CD4-positive, CD25-positive, alpha-beta regulatory T cell (primary cell): ENCODE measurements at regions not wholly inside any gene's neighbourhood (a gene's known extent, or its start where the extent isn't known, plus 50 kb on each side); places are given as distances from the start of the nearest gene placed in this dataset.

Experiments used
- ATAC-seq, 2 donors: fragments of 150-1000 bp; cut with Tn5 transposase; one replicate each; pipeline ENCODE4 v1.10.0; 2021; ENCODE audit warnings: low read depth in 2 of 2, moderate number of reproducible peaks in 2 of 2, moderate library complexity in 1 of 2
- DNase-seq, 3 donors: peaks; one replicate each; pipeline versions ENCODE4 v3.0.0 to v3.0.0-alpha.2; 2012 to 2022; ENCODE audit warnings: mixed read lengths in 1 of 3
- H3K27ac ChIP-seq: one replicate; pipeline ENCODE4 v1.7.0; 2013; ENCODE audit warnings: mild to moderate bottlenecking, low read length; ENCODE audit not compliant: insufficient read depth, poor library complexity, severe bottlenecking
- H3K27me3 ChIP-seq: one replicate; pipeline ENCODE4 v1.7.0; 2013; ENCODE audit warnings: low read length; ENCODE audit not compliant: control insufficient read depth, insufficient read depth
- H3K36me3 ChIP-seq: one replicate; pipeline ENCODE4 v1.7.0; 2013; ENCODE audit warnings: mild to moderate bottlenecking, low read length, moderate library complexity; ENCODE audit not compliant: control insufficient read depth, insufficient read depth
- H3K4me1 ChIP-seq: 2 replicates; pipeline ENCODE4 v1.7.0; 2013; ENCODE audit warnings: mild to moderate bottlenecking, low read length; ENCODE audit not compliant: insufficient read depth, control insufficient read depth, poor library complexity, severe bottlenecking
- H3K4me3 ChIP-seq: one replicate; pipeline ENCODE4 v1.7.0; 2013; ENCODE audit warnings: low read depth, mild to moderate bottlenecking, low read length, moderate library complexity
- H3K9me3 ChIP-seq, 2 experiments: 1 replicate in 1 of 2; 2 replicates in 1 of 2; pipeline ENCODE4 v1.7.0; 2013; ENCODE audit warnings: low read length in 2 of 2, mild to moderate bottlenecking in 1 of 2, moderate library complexity in 1 of 2; ENCODE audit not compliant: control insufficient read depth in 2 of 2
- H3K27ac Mint-ChIP-seq, 3 donors: one replicate each; pipeline ENCODE4 v1.8.0; 2020 to 2022; ENCODE audit warnings: mild to moderate bottlenecking in 3 of 3, mixed read lengths in 3 of 3, moderate library complexity in 2 of 3
- H3K27me3 Mint-ChIP-seq: one replicate; pipeline ENCODE4 v1.8.0; 2022; ENCODE audit warnings: mild to moderate bottlenecking, mixed read lengths
- H3K36me3 Mint-ChIP-seq: one replicate; pipeline ENCODE4 v1.8.0; 2020; ENCODE audit warnings: mixed read lengths
- H3K4me1 Mint-ChIP-seq, 4 donors: one replicate each; pipeline ENCODE4 v1.8.0; 2020 to 2022; ENCODE audit warnings: mixed read lengths in 4 of 4, mild to moderate bottlenecking in 1 of 4
- H3K4me3 Mint-ChIP-seq, 4 donors: one replicate each; pipeline ENCODE4 v1.8.0; 2020 to 2022; ENCODE audit warnings: mild to moderate bottlenecking in 4 of 4, mixed read lengths in 4 of 4, moderate library complexity in 3 of 4
- H3K9me3 Mint-ChIP-seq, 7 donors: one replicate each; pipeline ENCODE4 v1.8.0; 2020 to 2022; ENCODE audit warnings: mixed read lengths in 7 of 7, mild to moderate bottlenecking in 3 of 7, moderate library complexity in 2 of 7

DNA sequence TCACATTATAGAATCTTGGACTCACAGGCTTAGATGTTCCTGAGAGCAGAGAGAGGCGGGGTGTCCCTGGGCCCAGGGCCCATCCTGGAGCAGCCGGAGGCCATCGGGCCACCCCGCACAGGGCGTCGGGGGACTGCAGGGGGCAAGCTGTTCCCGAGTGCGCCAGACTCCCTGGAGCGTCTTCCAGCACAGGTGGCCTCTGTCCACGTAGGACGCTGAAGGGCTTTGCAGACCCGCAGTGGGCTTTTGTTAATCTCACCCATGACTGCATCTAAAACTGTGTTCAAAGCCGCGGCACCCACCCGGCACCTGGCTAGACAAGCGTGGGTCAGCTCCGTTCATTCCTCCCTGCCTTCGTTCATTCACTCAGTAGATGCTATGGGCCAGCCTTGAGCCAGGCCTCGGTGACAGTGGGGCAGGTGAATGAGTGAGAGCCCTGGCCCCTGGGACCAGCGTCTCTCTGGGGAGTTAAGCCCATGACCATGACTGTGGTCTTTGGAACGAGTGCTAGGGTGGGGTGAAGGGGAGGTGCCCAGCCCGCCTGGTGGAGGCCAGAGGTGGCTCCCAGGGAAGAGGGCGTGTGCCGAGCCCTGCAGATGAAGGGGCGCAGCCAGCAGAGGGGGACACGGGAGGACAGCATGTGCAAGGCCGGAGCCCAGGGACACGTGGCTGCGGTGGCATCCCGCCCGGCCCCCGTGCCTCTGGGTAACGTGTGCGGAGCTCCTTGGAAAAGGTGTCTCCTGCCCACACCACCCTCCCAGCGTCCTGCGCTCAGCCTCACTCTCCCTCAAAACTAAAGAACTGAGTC lies 98.3 kb downstream of the HMX1 start:
- Mint-ChIP-seq H3K27ac (no peak overlapping the region), H3K9me3 (no peaks in the 10 kb centered on the region), H3K4me1 (no peaks in the 10 kb centered on the region), H3K27me3 (peaks cover 5% of the 10 kb centered on the region), H3K36me3 (no peaks in the 10 kb centered on the region), H3K4me3 (no peak overlapping the region)
- no peaks in the 10 kb centered on the region for H3K9me3 ChIP-seq
- H3K4me1 ChIP-seq, result no peaks in the 10 kb centered on the region
- H3K27ac ChIP-seq, result no peak overlapping the region
- ATAC-seq, result no peak
- H3K4me3 ChIP-seq, result no peak overlapping the region
- no peak for DNase-seq
- no peaks in the 10 kb centered on the region for H3K27me3 ChIP-seq
- no peaks in the 10 kb centered on the region for H3K36me3 ChIP-seq

DNA sequence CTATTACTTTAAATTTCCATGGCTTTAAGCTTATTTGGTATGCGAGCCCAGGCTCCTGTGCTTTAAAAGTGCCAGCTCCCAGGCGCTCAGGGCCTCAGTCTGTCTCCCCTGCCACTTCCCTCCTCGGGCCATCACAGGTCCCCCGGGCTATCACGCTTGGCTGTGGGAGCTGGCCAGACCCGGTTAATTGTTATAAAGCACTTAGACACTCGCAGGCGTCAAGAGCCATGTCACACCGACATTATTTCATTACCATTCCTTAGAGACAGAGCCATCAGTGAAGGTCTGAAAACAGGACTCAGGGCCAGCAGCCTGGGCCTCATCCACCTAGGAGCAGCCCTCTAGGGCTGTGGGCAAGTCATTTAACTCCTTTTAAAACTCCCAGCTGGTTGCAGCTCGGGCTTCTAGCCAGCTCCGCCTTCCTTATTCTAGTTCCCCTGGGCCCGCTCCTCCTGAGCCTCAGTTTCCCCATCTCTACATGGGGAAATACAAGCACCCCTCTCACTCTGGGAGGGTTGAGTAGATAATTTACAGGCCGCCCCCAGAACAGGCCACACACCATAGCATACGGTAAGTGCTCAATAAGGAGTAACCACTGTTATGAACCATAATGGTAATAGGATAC lies 99.0 kb downstream of the HMX1 start:
- H3K27ac ChIP-seq, result no peak overlapping the region
- H3K27ac Mint-ChIP-seq, result no peak overlapping the region
- no peaks in the 10 kb centered on the region for H3K9me3 Mint-ChIP-seq
- ATAC-seq (no peak), DNase-seq (no peak)
- H3K4me1 ChIP-seq, result no peaks in the 10 kb centered on the region
- no peak overlapping the region for H3K4me3 ChIP-seq
- no peaks in the 10 kb centered on the region for H3K36me3 Mint-ChIP-seq
- H3K4me1 Mint-ChIP-seq, result no peaks in the 10 kb centered on the region
- H3K4me3 Mint-ChIP-seq, result no peak overlapping the region
- H3K36me3 ChIP-seq, result no peaks in the 10 kb centered on the region
- H3K9me3 ChIP-seq, result no peaks in the 10 kb centered on the region
- no peaks in the 10 kb centered on the region for H3K27me3 ChIP-seq
- H3K27me3 Mint-ChIP-seq, result peaks cover 5% of the 10 kb centered on the region

DNA sequence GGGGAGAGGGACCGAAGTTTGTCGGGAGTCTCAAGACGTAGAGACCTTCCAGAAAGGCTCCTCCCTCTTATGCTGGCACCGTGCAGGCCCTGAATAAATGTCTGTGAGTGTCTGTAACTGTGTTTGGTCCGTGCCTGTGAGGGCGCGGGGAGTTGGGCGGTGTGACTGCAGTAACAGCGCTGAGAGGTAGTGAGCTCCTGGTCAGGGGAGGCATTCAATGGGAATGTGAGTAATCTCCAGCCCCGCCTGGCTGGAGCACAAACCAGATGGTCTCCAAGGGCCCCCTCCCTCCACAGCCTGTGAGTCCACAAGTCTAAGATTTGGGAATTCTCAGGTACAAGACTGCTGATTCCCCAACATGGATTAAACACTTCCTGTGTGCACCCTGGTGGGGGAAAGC lies 100.0 kb downstream of the HMX1 start:
- H3K27ac ChIP-seq, result no peak overlapping the region
- no peaks in the 10 kb centered on the region for H3K4me1 Mint-ChIP-seq
- H3K4me3 Mint-ChIP-seq, result no peak overlapping the region
- no peaks in the 10 kb centered on the region for H3K27me3 ChIP-seq
- no peaks in the 10 kb centered on the region for H3K4me1 ChIP-seq
- H3K9me3 Mint-ChIP-seq, result no peaks in the 10 kb centered on the region
- no peaks in the 10 kb centered on the region for H3K36me3 ChIP-seq
- no peak for ATAC-seq
- DNase-seq, result no peak
- H3K36me3 Mint-ChIP-seq, result no peaks in the 10 kb centered on the region
- no peak overlapping the region for H3K4me3 ChIP-seq
- no peaks in the 10 kb centered on the region for H3K9me3 ChIP-seq
- H3K27me3 Mint-ChIP-seq, result peaks cover 5% of the 10 kb centered on the region
- no peak overlapping the region for H3K27ac Mint-ChIP-seq

DNA sequence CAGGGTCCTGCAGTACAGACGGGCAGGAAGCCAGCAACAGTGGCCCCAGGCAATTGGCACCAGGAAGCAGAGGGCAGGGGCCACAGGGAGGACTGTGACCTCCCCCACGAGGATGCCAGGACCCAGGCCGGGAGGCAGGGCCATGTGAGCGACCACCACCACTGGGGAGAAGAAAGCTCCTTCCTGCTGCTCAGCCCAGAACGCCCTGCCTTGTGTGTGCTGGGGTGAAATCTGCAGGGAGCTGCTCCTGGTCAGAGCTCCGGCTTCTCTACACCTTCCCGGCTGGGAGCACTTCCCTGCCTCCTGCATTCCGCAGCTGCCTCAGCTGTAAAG lies 100.4 kb downstream of the HMX1 start:
- Mint-ChIP-seq H3K27ac (no peak overlapping the region), H3K9me3 (no peaks in the 10 kb centered on the region), H3K4me3 (no peak overlapping the region), H3K4me1 (no peaks in the 10 kb centered on the region), H3K36me3 (no peaks in the 10 kb centered on the region), H3K27me3 (peaks cover 5% of the 10 kb centered on the region)
- H3K36me3 ChIP-seq, result no peaks in the 10 kb centered on the region
- no peak overlapping the region for H3K4me3 ChIP-seq
- peak in 1 of 2 donors; percentile 14 for ATAC-seq
- H3K27me3 ChIP-seq, result no peaks in the 10 kb centered on the region
- H3K27ac ChIP-seq, result no peak overlapping the region
- H3K4me1 ChIP-seq, result no peaks in the 10 kb centered on the region
- DNase-seq, result no peak
- no peaks in the 10 kb centered on the region for H3K9me3 ChIP-seq

DNA sequence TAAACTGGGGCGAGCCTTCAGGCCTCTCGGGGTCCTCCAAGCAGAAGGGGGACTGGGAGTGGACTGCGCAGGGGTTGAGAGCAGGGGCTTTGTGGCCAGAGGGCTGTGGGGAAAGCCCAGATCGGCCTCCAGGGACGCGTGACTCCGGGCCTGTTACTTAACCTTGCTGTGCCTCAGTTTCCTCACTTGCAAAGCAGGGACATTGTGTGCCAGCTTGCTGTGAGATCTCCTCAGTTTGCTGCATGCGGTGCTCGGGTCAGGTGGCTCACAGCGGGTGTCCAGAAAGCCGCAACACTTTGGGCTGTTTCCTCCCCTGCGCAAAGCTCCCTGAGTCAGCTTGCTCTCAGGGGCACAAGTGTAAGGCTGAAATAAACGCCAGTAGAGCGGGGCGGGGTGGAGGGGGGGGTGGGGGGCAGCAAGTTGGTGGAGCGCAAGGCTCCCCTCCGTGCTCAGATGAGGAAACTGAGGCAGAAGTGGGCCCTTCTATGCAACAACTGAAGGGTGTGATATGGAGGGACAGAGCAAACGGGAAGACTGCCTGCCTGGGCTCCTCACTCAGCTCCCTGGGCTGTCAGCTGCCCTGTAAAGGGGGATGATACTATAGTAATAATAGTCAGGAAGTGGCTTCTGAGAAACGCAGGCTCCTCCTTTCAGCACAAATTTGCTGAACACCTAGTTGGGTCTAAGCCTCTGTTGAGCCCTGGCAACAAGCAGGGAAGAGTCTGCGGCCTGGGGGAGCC lies 101.0 kb downstream of the HMX1 start:
- no peak overlapping the region for H3K4me3 ChIP-seq
- Mint-ChIP-seq H3K27me3 (peaks cover 5% of the 10 kb centered on the region), H3K9me3 (no peaks in the 10 kb centered on the region), H3K36me3 (no peaks in the 10 kb centered on the region), H3K27ac (no peak overlapping the region), H3K4me1 (no peaks in the 10 kb centered on the region), H3K4me3 (no peak overlapping the region)
- ATAC-seq (no peak), DNase-seq (no peak)
- no peaks in the 10 kb centered on the region for H3K27me3 ChIP-seq
- no peaks in the 10 kb centered on the region for H3K36me3 ChIP-seq
- H3K4me1 ChIP-seq, result no peaks in the 10 kb centered on the region
- H3K27ac ChIP-seq, result no peak overlapping the region
- no peaks in the 10 kb centered on the region for H3K9me3 ChIP-seq

DNA sequence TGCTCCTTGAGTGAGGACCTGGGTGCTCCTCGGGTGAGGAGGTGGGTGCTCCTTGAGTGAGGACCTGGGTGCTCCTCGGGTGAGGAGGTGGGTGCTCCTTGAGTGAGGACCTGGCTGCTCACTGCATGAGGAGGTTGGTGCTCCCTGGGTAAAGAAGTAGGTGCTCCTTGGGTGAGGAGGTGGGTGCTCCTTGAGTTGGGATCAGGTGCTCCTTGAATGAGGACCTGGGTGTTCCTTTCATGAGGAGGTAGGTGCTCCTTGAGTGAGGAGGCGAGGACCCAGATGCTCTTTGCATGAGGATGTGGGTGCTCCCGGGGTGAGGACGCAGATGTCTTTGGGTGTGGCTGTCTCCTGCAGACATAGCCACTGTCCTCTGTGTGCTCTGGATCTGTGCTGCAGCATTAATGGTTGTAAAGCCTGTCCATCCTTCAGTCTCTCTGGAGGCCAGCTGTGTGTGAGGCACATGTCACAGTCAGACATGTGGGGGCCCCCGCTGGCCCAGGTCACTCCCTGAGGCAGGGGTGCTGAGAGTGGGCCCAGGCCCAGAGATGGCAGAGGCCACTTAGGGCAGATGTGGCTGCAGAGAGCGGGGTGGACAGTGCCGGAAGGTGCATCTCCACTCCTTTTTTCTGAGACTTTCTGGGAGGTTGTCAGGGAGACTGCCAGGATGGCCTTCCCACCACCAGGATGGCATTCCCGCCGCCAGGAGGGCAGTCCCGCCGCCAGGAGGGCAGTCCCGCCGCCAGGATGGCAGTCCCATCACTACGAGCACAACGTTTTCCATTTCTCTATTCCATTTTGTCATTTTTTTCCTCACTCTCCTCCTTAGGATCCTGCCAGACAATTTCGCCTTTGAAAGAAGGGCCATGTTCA lies 101.8 kb downstream of the HMX1 start:
- no peaks in the 10 kb centered on the region for H3K4me1 Mint-ChIP-seq
- DNase-seq (no peak), ATAC-seq (no peak)
- Histone ChIP-seq H3K36me3 (no peaks in the 10 kb centered on the region), H3K4me1 (no peaks in the 10 kb centered on the region), H3K27me3 (no peaks in the 10 kb centered on the region), H3K9me3 (no peaks in the 10 kb centered on the region), H3K4me3 (no peak overlapping the region), H3K27ac (no peak overlapping the region)
- no peak overlapping the region for H3K4me3 Mint-ChIP-seq
- no peaks in the 10 kb centered on the region for H3K36me3 Mint-ChIP-seq
- H3K27ac Mint-ChIP-seq, result no peak overlapping the region
- no peaks in the 10 kb centered on the region for H3K9me3 Mint-ChIP-seq
- peaks cover 5% of the 10 kb centered on the region for H3K27me3 Mint-ChIP-seq

DNA sequence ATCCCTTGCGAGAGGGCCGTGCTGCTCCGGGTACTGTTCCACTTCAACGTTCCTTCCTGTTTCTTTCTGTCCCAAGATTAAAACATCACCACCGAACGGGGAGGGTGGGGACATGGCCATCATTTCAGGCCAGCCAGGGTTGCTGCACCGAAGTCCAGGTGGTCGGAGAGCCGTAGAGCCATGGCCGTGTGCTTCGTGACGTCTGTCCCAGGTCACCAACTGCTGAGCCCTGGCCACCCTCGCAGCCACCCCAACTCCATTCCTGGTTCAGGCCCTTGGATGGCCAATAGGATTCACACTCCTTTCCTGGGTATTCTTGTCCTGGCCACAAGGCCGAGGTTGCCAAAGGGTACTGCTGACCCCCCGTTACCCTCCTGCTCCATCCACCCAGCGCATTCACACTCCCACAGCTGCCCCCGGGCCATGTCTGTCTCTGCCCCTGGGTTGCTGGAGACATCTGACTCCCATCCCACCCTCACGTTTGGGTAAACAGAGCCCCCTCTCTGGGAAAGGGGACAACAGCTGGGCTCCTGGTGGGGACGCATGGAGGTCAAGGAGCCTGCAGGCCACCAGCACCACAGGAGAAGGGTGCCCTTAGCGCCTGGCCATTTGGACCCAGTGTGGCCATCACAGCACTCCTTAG lies 103.2 kb downstream of the HMX1 start:
- Histone ChIP-seq H3K27ac (no peak overlapping the region), H3K27me3 (no peaks in the 10 kb centered on the region), H3K9me3 (no peaks in the 10 kb centered on the region), H3K36me3 (no peaks in the 10 kb centered on the region), H3K4me1 (no peaks in the 10 kb centered on the region), H3K4me3 (no peak overlapping the region)
- Mint-ChIP-seq H3K9me3 (no peaks in the 10 kb centered on the region), H3K36me3 (no peaks in the 10 kb centered on the region), H3K27me3 (peaks cover 5% of the 10 kb centered on the region), H3K27ac (no peak overlapping the region), H3K4me3 (no peak overlapping the region), H3K4me1 (no peaks in the 10 kb centered on the region)
- DNase-seq (no peak), ATAC-seq (no peak)
